IMR-90 (cell line): ENCODE measurements at regions not wholly inside any gene's neighbourhood (a gene's known extent, or its start where the extent isn't known, plus 50 kb on each side); places are given as distances from the start of the nearest gene placed in this dataset.
"Not testable (repeated sequence)": the region's sequence is repeated elsewhere in the genome, so short reads cannot be mapped to it uniquely, and the experiment has no call there.

ENCODE experiments used
- ATAC-seq: fragments of 200-7000 bp; cut with Tn5 transposase; 2 replicates; pipeline ENCODE4 v1.9.1; 2020; ENCODE audit warnings: low read depth, mild to moderate bottlenecking, moderate library complexity
- BruUV-seq: library from RNA; stranded (reverse); fragments of 400-500 nt; replicated peaks from 2 replicates; lab custom pipeline; 2021; lab: Mats Ljungman, UMichigan
- CTCF ChIA-PET: fragments of 300-600 bp; formaldehyde crosslinking; extraction: SDS; loops from one replicate; lab custom pipeline; 2021; ENCODE audit warnings: antibody characterized with exemption; lab: Yijun Ruan, JAX
- POLR2A ChIA-PET: fragments of 300-600 bp; sonication (Branson Sonifier 250); formaldehyde crosslinking; loops from one replicate; lab custom pipeline; 2022; ENCODE audit warnings: antibody characterized with exemption; ENCODE audit not compliant: unreplicated experiment; lab: Charles Lee
- DNase-seq: peaks from one replicate; pipeline ENCODE4 v3.0.0; 2013
- H2AFZ ChIP-seq: replicated peaks from 2 replicates; pipeline ENCODE3; 2013; ENCODE audit warnings: low read length, mild to moderate bottlenecking; ENCODE audit not compliant: poor library complexity
- H2AK5ac ChIP-seq: 2 replicates; pipeline ENCODE4 v1.6.1; 2013; ENCODE audit warnings: low read depth, low read length, inconsistent platforms
- H2AK9ac ChIP-seq: replicated peaks from 2 replicates; pipeline ENCODE3; 2013; ENCODE audit warnings: mild to moderate bottlenecking, low read depth, low read length, moderate library complexity; ENCODE audit not compliant: poor library complexity
- H2BK120ac ChIP-seq: 2 replicates; pipeline ENCODE4 v1.6.1; 2013; ENCODE audit warnings: low read depth, low read length, inconsistent platforms
- H2BK15ac ChIP-seq: 3 replicates; pipeline ENCODE4 v1.6.1; 2013; ENCODE audit warnings: low read depth, low read length, inconsistent platforms
- H2BK20ac ChIP-seq: 2 replicates; pipeline ENCODE4 v1.6.1; 2013; ENCODE audit warnings: low read depth, mild to moderate bottlenecking, inconsistent platforms, low read length, moderate library complexity
- H2BK5ac ChIP-seq: 2 replicates; pipeline ENCODE4 v1.6.1; 2013; ENCODE audit warnings: mild to moderate bottlenecking, low read depth, low read length, inconsistent platforms; ENCODE audit not compliant: poor library complexity, severe bottlenecking
- H3K14ac ChIP-seq: replicated peaks from 2 replicates; pipeline ENCODE4 v1.6.1; 2013; ENCODE audit warnings: low read depth, low read length, inconsistent platforms
- H3K18ac ChIP-seq: 2 replicates; pipeline ENCODE4 v1.6.1; 2013; ENCODE audit warnings: low read depth, low read length, control low read depth
- H3K23ac ChIP-seq: 2 replicates; pipeline ENCODE4 v1.6.1; 2013; ENCODE audit warnings: low read depth, low read length, inconsistent platforms
- H3K27ac ChIP-seq: 2 replicates; pipeline ENCODE4 v1.5.1; 2013; ENCODE audit warnings: mild to moderate bottlenecking, control low read depth, low read length; ENCODE audit not compliant: insufficient read depth
- H3K27me3 ChIP-seq: 2 replicates; pipeline ENCODE4 v1.6.1; 2013; ENCODE audit warnings: low read length; ENCODE audit not compliant: control insufficient read depth, insufficient read depth
- H3K36me3 ChIP-seq: 2 replicates; pipeline ENCODE4 v1.6.1; 2013; ENCODE audit warnings: low read length, mixed read lengths; ENCODE audit not compliant: control insufficient read depth, insufficient read depth
- H3K4ac ChIP-seq: 2 replicates; pipeline ENCODE4 v1.6.1; 2013; ENCODE audit warnings: low read depth, low read length, inconsistent platforms
- H3K4me1 ChIP-seq: 2 replicates; pipeline ENCODE4 v1.6.1; 2013; ENCODE audit warnings: low read length, mixed read lengths; ENCODE audit not compliant: control insufficient read depth, insufficient read depth
- H3K4me2 ChIP-seq: 2 replicates; pipeline ENCODE4 v1.6.1; 2013; ENCODE audit warnings: low read depth, mild to moderate bottlenecking, control low read depth, low read length, moderate library complexity
- H3K4me3 ChIP-seq: 2 replicates; pipeline ENCODE4 v1.5.1; 2013; ENCODE audit warnings: low read depth, mild to moderate bottlenecking, control low read depth, low read length, moderate library complexity; ENCODE audit not compliant: insufficient read depth
- H3K56ac ChIP-seq: 2 replicates; pipeline ENCODE4 v1.6.1; 2013; ENCODE audit warnings: low read length, inconsistent platforms; ENCODE audit not compliant: insufficient read depth; ENCODE audit errors: extremely low read depth
- H3K79me1 ChIP-seq, 2 experiments: 2 replicates each; pipeline ENCODE4 v1.6.1; 2013; ENCODE audit warnings: low read length in 2 of 2, inconsistent platforms in 1 of 2, low read depth in 1 of 2
- H3K9ac ChIP-seq: 2 replicates; pipeline ENCODE4 v1.6.1; 2013; ENCODE audit warnings: low read depth, low read length, control low read depth
- H3K9me1 ChIP-seq: 2 replicates; pipeline ENCODE4 v1.6.1; 2013; ENCODE audit warnings: low read length, inconsistent platforms; ENCODE audit not compliant: insufficient read depth
- H3K9me3 ChIP-seq: 2 replicates; pipeline ENCODE4 v1.6.1; 2013; ENCODE audit warnings: low read length; ENCODE audit not compliant: control insufficient read depth, insufficient read depth
- H4K20me1 ChIP-seq: 2 replicates; pipeline ENCODE4 v1.6.1; 2013; ENCODE audit warnings: low read length, inconsistent platforms; ENCODE audit not compliant: insufficient read depth
- H4K5ac ChIP-seq: 2 replicates; pipeline ENCODE4 v1.6.1; 2013; ENCODE audit warnings: mild to moderate bottlenecking, low read depth, low read length, control low read depth
- H4K8ac ChIP-seq, 2 experiments: 2 replicates each; pipeline ENCODE4 v1.6.1; 2013; ENCODE audit warnings: low read depth in 2 of 2, low read length in 2 of 2, control low read depth in 1 of 2, inconsistent platforms in 1 of 2
- H4K91ac ChIP-seq: 2 replicates; pipeline ENCODE4 v1.6.1; 2013; ENCODE audit warnings: low read depth, low read length, inconsistent platforms; ENCODE audit not compliant: insufficient read depth
- WGBS, 2 experiments: methylation state at CpG; one replicate each; pipeline versions ENCODE4 v1.1.5 to v1.1.7; 2013; ENCODE audit warnings: missing lambda C conversion rate in 2 of 2; ENCODE audit not compliant: insufficient read length in 1 of 2; ENCODE audit errors: extremely low coverage in 2 of 2; 5-methylcytosine and 5-hydroxymethylcytosine counted together
- dilution Hi-C: fragments of 300-500 bp; cut with HindIII; formaldehyde crosslinking; loops from one replicate; pipeline ENCODE4 v1.14.3; 2018; ENCODE audit warnings: low sequenced_read_pairs; ENCODE audit not compliant: unreplicated experiment
- in situ Hi-C: fragments of 300-500 bp; cut with MboI; formaldehyde crosslinking; loops from 3 replicates; pipeline ENCODE4 v1.14.3; 2019; ENCODE audit warnings: low sequenced_read_pairs, inconsistent platforms, mixed read lengths
- intact Hi-C: fragments of 100-400 bp; cut with micrococcal nuclease; formaldehyde crosslinking; loops from 2 replicates; pipeline ENCODE4 v1.10.0; 2022

- H2BK15ac ChIP-seq, H3K56ac ChIP-seq, BruUV-seq, H3K23ac ChIP-seq, H3K27me3 ChIP-seq, H2BK120ac ChIP-seq, H3K9ac ChIP-seq, dilution Hi-C loops, H3K4me3 ChIP-seq, H2BK20ac ChIP-seq, H3K4me2 ChIP-seq, in situ Hi-C loops, ATAC-seq, H3K18ac ChIP-seq, H3K27ac ChIP-seq, DNase-seq, H3K9me1 ChIP-seq, H4K8ac ChIP-seq, H3K4me1 ChIP-seq, POLR2A ChIA-PET, H3K4ac ChIP-seq, H3K36me3 ChIP-seq, H2BK5ac ChIP-seq, H2AFZ ChIP-seq, H4K91ac ChIP-seq, H3K14ac ChIP-seq, H2AK9ac ChIP-seq, H4K20me1 ChIP-seq, CTCF ChIA-PET, H3K79me1 ChIP-seq, intact Hi-C loops, H4K5ac ChIP-seq, H2AK5ac ChIP-seq: not testable (repeated sequence)
- peaks cover 37% of the 10 kb centered on the region for H3K9me3 ChIP-seq
- WGBS, 2 experiments = 40% methylated on average over 1 of the region's 6 CpGs; no CpG with 5 or more reads in 1 of the 2 experiments
Measured at GRCh38 chr21:9751087-9751585, 770.2 kb upstream of the TPTE start.

- H4K5ac ChIP-seq, H2AK5ac ChIP-seq, H3K9me1 ChIP-seq, H3K36me3 ChIP-seq, H3K4me1 ChIP-seq, intact Hi-C loops, in situ Hi-C loops, BruUV-seq, POLR2A ChIA-PET, H2BK5ac ChIP-seq, H2AK9ac ChIP-seq, H4K91ac ChIP-seq, DNase-seq, H3K79me1 ChIP-seq, H3K9ac ChIP-seq, H3K23ac ChIP-seq, H4K8ac ChIP-seq, H3K4ac ChIP-seq, H3K56ac ChIP-seq, H3K27ac ChIP-seq, H2BK20ac ChIP-seq, dilution Hi-C loops, ATAC-seq, CTCF ChIA-PET, H3K14ac ChIP-seq, H3K4me2 ChIP-seq, H3K4me3 ChIP-seq, H2BK120ac ChIP-seq, H2AFZ ChIP-seq, H2BK15ac ChIP-seq, H3K18ac ChIP-seq, H4K20me1 ChIP-seq, H3K27me3 ChIP-seq: not testable (repeated sequence)
- H3K9me3 ChIP-seq = peaks cover 37% of the 10 kb centered on the region
- WGBS, 2 experiments = 59% methylated on average over 4 of the region's 9 CpGs; no CpG with 5 or more reads in 1 of the 2 experiments
Measured at GRCh38 chr21:9752028-9752427, 769.4 kb upstream of the TPTE start.
